ENCODE measurements at regions not wholly inside any gene's neighbourhood (a gene's known extent, or its start where the extent isn't known, plus 50 kb on each side); places are given as distances from the start of the nearest gene placed in this dataset.

- H3K4me3 ChIP-seq: no peak overlapping the region
- H3K4me1 ChIP-seq: no peaks in the 10 kb centered on the region
- intact Hi-C loops (cut with DNase I; ENCODE audit: low total_unique reads): no loop called here
- 38% methylated on average over 8 of the region's 8 CpGs for WGBS, 2 donors
- no peaks in the 10 kb centered on the region for H3K36me3 ChIP-seq (ENCODE audit: low read depth, missing control alignments)
- no peaks in the 10 kb centered on the region for H3K27me3 ChIP-seq
- no peak for TF ChIP-seq POLR2A (IDR thresholded peaks at IDR 0.05)
- no peak for TF ChIP-seq CTCF (IDR thresholded peaks at IDR 0.05)
- no peak for DNase-seq
- H3K9me3 ChIP-seq: no peaks in the 10 kb centered on the region
- no peak overlapping the region for H3K27ac ChIP-seq
Measured at GRCh38 chr1:163673759-163674151, 352.0 kb downstream of the NUF2 start.

GRCh38 chr1:163674236-163674635 lies 352.5 kb downstream of the NUF2 start:
- intact Hi-C loops (cut with DNase I; ENCODE audit: low total_unique reads): no loop called here
- WGBS, 2 donors: 44 to 90% methylated on average over 1 of the region's 1 CpG

GRCh38 chr1:163684785-163685184 lies 363.0 kb downstream of the NUF2 start:
- TF ChIP-seq POLR2A (IDR thresholded peaks at IDR 0.05): no peak
- no peak for TF ChIP-seq CTCF (IDR thresholded peaks at IDR 0.05)
- Histone ChIP-seq H3K27ac (no peak overlapping the region), H3K27me3 (no peaks in the 10 kb centered on the region), H3K36me3 (ENCODE audit: low read depth, missing control alignments) (no peaks in the 10 kb centered on the region), H3K4me1 (no peaks in the 10 kb centered on the region), H3K9me3 (no peaks in the 10 kb centered on the region), H3K4me3 (no peak overlapping the region)
- DNase-seq: no peak
- intact Hi-C loops (cut with DNase I; ENCODE audit: low total_unique reads): no loop called here
- 98 to 100% methylated on average over 1 of the region's 1 CpG for WGBS, 2 donors

More at GRCh38 chr1:163674236-163674635, 352.5 kb downstream of the NUF2 start:
- Histone ChIP-seq H3K27ac (no peak overlapping the region), H3K4me3 (no peak overlapping the region), H3K9me3 (no peaks in the 10 kb centered on the region), H3K36me3 (ENCODE audit: low read depth, missing control alignments) (no peaks in the 10 kb centered on the region), H3K27me3 (no peaks in the 10 kb centered on the region), H3K4me1 (no peaks in the 10 kb centered on the region)
- DNase-seq: no peak
- no peak for TF ChIP-seq CTCF (IDR thresholded peaks at IDR 0.05)
- no peak for TF ChIP-seq POLR2A (IDR thresholded peaks at IDR 0.05)

GRCh38 chr1:163692266-163692665 lies 370.5 kb downstream of the NUF2 start:
- Histone ChIP-seq H3K27ac (no peak overlapping the region), H3K4me1 (no peaks in the 10 kb centered on the region), H3K9me3 (no peaks in the 10 kb centered on the region), H3K4me3 (no peak overlapping the region), H3K27me3 (no peaks in the 10 kb centered on the region), H3K36me3 (ENCODE audit: low read depth, missing control alignments) (no peaks in the 10 kb centered on the region)
- intact Hi-C loops (cut with DNase I; ENCODE audit: low total_unique reads): no loop called here
- peak; percentile 12 for DNase-seq
- TF ChIP-seq POLR2A (IDR thresholded peaks at IDR 0.05): no peak
- TF ChIP-seq CTCF (IDR thresholded peaks at IDR 0.05): no peak
- WGBS, 2 donors: 76 to 82% methylated on average over 13 to 14 of the region's 14 CpGs

GRCh38 chr1:163697137-163697536 lies 375.4 kb downstream of the NUF2 start:
- DNase-seq: no peak
- no peaks in the 10 kb centered on the region for H3K36me3 ChIP-seq (ENCODE audit: low read depth, missing control alignments)
- H3K4me1 ChIP-seq: no peaks in the 10 kb centered on the region
- TF ChIP-seq CTCF (IDR thresholded peaks at IDR 0.05) (no peak), POLR2A (IDR thresholded peaks at IDR 0.05) (no peak)
- no peaks in the 10 kb centered on the region for H3K27me3 ChIP-seq
- intact Hi-C loops (cut with DNase I; ENCODE audit: low total_unique reads): no loop called here
- H3K27ac ChIP-seq: no peak overlapping the region
- H3K9me3 ChIP-seq: no peaks in the 10 kb centered on the region
- WGBS, 2 donors: 60 to 62% methylated on average over 2 of the region's 2 CpGs
- H3K4me3 ChIP-seq: no peak overlapping the region

All from testis (tissue), 2 donors.